Parathyroid adenoma (tissue), 2 donors: ENCODE measurements at regions not wholly inside any gene's neighbourhood (a gene's known extent, or its start where the extent isn't known, plus 50 kb on each side); places are given as distances from the start of the nearest gene placed in this dataset.

Source experiments
- H2AFZ ChIP-seq: fragments of 300-600 bp; sonication (generic); one replicate; pipeline ENCODE4 v1.7.0; 2017; ENCODE audit warnings: antibody characterized with exemption, mild to moderate bottlenecking
- H3K27ac ChIP-seq: fragments of 300-600 bp; sonication (generic); one replicate; pipeline ENCODE4 v1.7.0; 2017
- H3K27me3 ChIP-seq: fragments of 300-600 bp; sonication (generic); one replicate; pipeline ENCODE4 v1.7.0; 2017; ENCODE audit warnings: low read length; ENCODE audit not compliant: control insufficient read depth, insufficient read depth
- H3K36me3 ChIP-seq: fragments of 300-600 bp; sonication (generic); one replicate; pipeline ENCODE4 v1.7.0; 2017; ENCODE audit warnings: low read length; ENCODE audit not compliant: control insufficient read depth, insufficient read depth
- H3K4me1 ChIP-seq: fragments of 300-600 bp; sonication (generic); one replicate; pipeline ENCODE4 v1.7.0; 2017; ENCODE audit warnings: control low read depth
- H3K4me2 ChIP-seq: fragments of 300-600 bp; sonication (generic); one replicate; pipeline ENCODE4 v1.7.0; 2017; ENCODE audit warnings: low read length
- H3K4me3 ChIP-seq: fragments of 300-600 bp; sonication (generic); one replicate; pipeline ENCODE4 v1.7.0; 2017; ENCODE audit warnings: low read depth, low read length
- H3K79me2 ChIP-seq: fragments of 300-600 bp; sonication (generic); one replicate; pipeline ENCODE4 v1.7.0; 2017; ENCODE audit warnings: control low read depth
- H3K9ac ChIP-seq: fragments of 300-600 bp; sonication (generic); one replicate; pipeline ENCODE4 v1.7.0; 2017; ENCODE audit warnings: mild to moderate bottlenecking
- H3K9me3 ChIP-seq: fragments of 300-600 bp; sonication (generic); one replicate; pipeline ENCODE4 v1.7.0; 2017; ENCODE audit warnings: low read length; ENCODE audit not compliant: control insufficient read depth
- TF ChIP-seq, protein P1 (sequence below): fragments of 300-600 bp; sonication (generic); IDR thresholded peaks from one replicate; pipeline ENCODE4 v1.7.0; 2017; ENCODE audit warnings: antibody characterized with exemption, mild to moderate bottlenecking
- donor health status: primary hyperparathyroidism.

DNA sequence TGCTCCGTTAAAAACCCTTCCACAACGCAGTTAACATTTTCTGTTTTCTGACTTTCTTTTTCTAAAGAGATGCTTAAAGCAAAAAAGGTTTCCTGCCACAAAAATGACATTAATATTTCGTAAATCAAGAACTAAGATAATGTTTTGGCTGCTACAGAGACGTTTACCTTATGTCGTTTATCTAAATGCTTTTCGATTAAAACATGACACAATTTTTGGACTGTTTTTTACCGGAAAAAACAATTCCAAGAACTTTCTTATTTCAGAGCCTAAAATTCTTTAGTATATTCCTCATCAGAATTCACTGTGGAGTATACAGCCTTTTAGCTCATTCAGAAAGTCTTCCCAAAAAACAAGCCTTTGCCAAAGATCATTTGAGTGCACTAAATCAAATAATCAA lies 278.0 kb upstream of the TCF4 start:
- no peak overlapping the region for H3K4me2 ChIP-seq
- H3K9ac ChIP-seq, result no peak overlapping the region
- TF ChIP-seq, protein P1, sequence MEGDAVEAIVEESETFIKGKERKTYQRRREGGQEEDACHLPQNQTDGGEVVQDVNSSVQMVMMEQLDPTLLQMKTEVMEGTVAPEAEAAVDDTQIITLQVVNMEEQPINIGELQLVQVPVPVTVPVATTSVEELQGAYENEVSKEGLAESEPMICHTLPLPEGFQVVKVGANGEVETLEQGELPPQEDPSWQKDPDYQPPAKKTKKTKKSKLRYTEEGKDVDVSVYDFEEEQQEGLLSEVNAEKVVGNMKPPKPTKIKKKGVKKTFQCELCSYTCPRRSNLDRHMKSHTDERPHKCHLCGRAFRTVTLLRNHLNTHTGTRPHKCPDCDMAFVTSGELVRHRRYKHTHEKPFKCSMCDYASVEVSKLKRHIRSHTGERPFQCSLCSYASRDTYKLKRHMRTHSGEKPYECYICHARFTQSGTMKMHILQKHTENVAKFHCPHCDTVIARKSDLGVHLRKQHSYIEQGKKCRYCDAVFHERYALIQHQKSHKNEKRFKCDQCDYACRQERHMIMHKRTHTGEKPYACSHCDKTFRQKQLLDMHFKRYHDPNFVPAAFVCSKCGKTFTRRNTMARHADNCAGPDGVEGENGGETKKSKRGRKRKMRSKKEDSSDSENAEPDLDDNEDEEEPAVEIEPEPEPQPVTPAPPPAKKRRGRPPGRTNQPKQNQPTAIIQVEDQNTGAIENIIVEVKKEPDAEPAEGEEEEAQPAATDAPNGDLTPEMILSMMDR, result no peak
- no peaks in the 10 kb centered on the region for H3K36me3 ChIP-seq
- H3K79me2 ChIP-seq, result no peaks in the 10 kb centered on the region
- H3K27ac ChIP-seq, result no peak overlapping the region
- no peaks in the 10 kb centered on the region for H3K9me3 ChIP-seq
- H3K4me3 ChIP-seq, result no peak overlapping the region
- H3K27me3 ChIP-seq, result no peaks in the 10 kb centered on the region
- no peak overlapping the region for H2AFZ ChIP-seq
- no peaks in the 10 kb centered on the region for H3K4me1 ChIP-seq

GRCh38 chr18:55864281-55864680 lies 276.3 kb upstream of the TCF4 start:
- Histone ChIP-seq H3K79me2 (no peaks in the 10 kb centered on the region), H3K4me2 (no peak overlapping the region), H3K36me3 (no peaks in the 10 kb centered on the region), H3K27ac (no peak overlapping the region), H3K4me3 (no peak overlapping the region), H3K27me3 (no peaks in the 10 kb centered on the region), H3K4me1 (no peaks in the 10 kb centered on the region), H3K9me3 (no peaks in the 10 kb centered on the region), H3K9ac (no peak overlapping the region), H2AFZ (no peak overlapping the region)
- TF ChIP-seq, protein P1, result no peak

DNA sequence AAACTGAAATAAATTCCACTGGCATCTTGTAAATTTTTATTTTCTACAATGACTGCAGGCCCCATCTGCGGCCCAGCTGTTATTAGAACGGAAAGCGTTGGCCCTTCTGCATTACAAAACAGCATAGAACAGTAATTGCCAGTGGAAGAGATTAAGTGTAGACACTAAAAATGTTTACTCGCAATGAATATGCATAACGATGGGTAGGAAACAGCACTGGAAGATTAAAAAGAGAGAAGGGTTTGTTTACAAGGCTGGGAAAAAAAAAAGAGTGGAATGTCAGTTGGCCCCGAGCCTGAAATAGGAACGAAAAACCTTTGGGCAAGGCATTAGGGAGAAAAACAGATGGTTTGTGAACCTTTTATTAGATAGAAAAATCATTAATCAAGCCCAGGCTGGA lies 275.9 kb upstream of the TCF4 start:
- no peak overlapping the region for H3K9ac ChIP-seq
- no peaks in the 10 kb centered on the region for H3K27me3 ChIP-seq
- H2AFZ ChIP-seq, result no peak overlapping the region
- H3K36me3 ChIP-seq, result no peaks in the 10 kb centered on the region
- H3K4me2 ChIP-seq, result no peak overlapping the region
- H3K4me3 ChIP-seq, result no peak overlapping the region
- no peak overlapping the region for H3K27ac ChIP-seq
- TF ChIP-seq, protein P1, result no peak
- no peaks in the 10 kb centered on the region for H3K79me2 ChIP-seq
- H3K9me3 ChIP-seq, result no peaks in the 10 kb centered on the region
- no peaks in the 10 kb centered on the region for H3K4me1 ChIP-seq

DNA sequence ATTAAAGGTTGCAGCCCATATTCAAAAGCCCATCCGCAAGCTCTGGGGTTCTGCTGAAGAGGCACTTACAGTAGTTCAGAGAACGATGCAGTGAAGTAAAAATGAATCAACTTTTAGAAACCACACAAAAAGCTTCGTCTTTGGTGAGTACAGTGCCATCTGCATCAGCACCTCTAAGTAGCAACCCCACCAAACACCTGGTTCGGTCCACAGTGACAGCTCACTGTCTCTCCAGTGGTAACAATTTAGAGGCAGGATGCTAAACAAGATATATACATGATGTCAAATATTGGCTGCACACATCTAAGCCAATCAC lies 275.4 kb upstream of the TCF4 start:
- H2AFZ ChIP-seq, result no peak overlapping the region
- H3K9me3 ChIP-seq, result no peaks in the 10 kb centered on the region
- no peaks in the 10 kb centered on the region for H3K36me3 ChIP-seq
- no peaks in the 10 kb centered on the region for H3K27me3 ChIP-seq
- no peaks in the 10 kb centered on the region for H3K4me1 ChIP-seq
- no peak overlapping the region for H3K9ac ChIP-seq
- no peak overlapping the region for H3K4me2 ChIP-seq
- no peaks in the 10 kb centered on the region for H3K79me2 ChIP-seq
- H3K27ac ChIP-seq, result no peak overlapping the region
- TF ChIP-seq, protein P1, result no peak
- no peak overlapping the region for H3K4me3 ChIP-seq

DNA sequence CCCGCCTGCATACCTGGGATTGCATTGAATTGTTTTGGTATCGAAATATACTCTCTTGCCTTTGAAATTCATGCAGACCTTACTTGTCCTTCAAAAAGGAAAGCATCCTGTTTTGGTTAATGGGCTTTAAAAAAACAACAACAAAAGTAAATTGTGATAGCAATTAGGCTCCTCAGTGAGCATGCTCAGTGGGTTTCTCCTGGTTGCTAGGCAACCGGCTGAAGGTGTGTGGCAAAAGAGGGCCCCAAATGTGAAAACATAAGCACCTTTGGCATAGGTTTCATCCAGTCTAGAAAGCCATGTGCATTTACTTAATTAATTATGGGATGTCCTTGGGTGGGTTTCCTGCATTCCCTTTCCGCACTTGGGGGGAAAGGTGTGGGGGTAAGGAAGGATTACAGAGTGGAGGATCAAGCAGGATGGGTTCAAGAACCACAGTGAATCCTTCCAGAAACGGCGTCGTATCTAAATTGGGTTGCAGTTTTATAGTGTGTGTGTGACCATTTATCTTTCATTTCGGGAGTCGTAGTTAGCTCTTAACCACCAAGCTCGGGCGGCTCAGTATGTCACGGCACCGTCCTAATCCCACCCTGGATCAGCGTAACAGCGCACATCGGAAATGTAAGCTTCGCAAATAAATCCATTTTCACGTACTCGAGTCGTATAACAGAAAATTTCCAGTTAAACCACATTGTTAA lies 274.9 kb upstream of the TCF4 start:
- Histone ChIP-seq H3K9ac (no peak overlapping the region), H3K27me3 (no peaks in the 10 kb centered on the region), H2AFZ (no peak overlapping the region), H3K4me2 (no peak overlapping the region), H3K4me1 (no peaks in the 10 kb centered on the region), H3K27ac (no peak overlapping the region), H3K9me3 (no peaks in the 10 kb centered on the region), H3K36me3 (no peaks in the 10 kb centered on the region), H3K79me2 (no peaks in the 10 kb centered on the region), H3K4me3 (no peak overlapping the region)
- TF ChIP-seq, protein P1, result no peak
